PC-9 (cell line): ENCODE measurements at regions not wholly inside any gene's neighbourhood (a gene's known extent, or its start where the extent isn't known, plus 50 kb on each side); places are given as distances from the start of the nearest gene placed in this dataset.

Experiments used
- EZH2 ChIP-seq: fragments of 200-600 bp; sonication (generic); IDR thresholded peaks from 2 replicates; pipeline ENCODE4 v1.8.0; 2017; ENCODE audit warnings: antibody characterized with exemption, low read depth
- TF ChIP-seq, protein P1 (sequence below): fragments of 200-600 bp; sonication (generic); conservative IDR thresholded peaks from 2 replicates; pipeline ENCODE4 v1.6.1; 2017; ENCODE audit warnings: mixed run types, antibody characterized with exemption, mild to moderate bottlenecking, moderate library complexity

DNA sequence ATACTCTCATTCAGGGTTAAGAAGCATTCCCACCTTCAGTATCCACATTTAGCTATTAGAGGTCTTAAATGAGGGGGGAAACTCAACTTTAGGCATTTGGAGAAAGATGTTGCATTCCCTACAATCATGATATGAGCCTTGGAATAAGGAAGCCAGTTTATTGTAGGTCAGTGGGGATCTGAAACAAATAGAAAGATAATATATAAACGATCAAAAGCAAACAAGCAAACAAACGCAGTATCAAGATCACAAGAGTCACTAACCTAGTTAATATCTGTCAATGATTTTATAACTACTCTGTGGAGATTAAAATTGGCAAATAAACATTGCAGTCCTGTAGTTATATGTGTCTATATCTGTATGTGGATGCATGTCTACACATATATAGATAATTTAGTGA lies 152.4 kb upstream of the LRATD1 start:
- TF ChIP-seq, protein P1, sequence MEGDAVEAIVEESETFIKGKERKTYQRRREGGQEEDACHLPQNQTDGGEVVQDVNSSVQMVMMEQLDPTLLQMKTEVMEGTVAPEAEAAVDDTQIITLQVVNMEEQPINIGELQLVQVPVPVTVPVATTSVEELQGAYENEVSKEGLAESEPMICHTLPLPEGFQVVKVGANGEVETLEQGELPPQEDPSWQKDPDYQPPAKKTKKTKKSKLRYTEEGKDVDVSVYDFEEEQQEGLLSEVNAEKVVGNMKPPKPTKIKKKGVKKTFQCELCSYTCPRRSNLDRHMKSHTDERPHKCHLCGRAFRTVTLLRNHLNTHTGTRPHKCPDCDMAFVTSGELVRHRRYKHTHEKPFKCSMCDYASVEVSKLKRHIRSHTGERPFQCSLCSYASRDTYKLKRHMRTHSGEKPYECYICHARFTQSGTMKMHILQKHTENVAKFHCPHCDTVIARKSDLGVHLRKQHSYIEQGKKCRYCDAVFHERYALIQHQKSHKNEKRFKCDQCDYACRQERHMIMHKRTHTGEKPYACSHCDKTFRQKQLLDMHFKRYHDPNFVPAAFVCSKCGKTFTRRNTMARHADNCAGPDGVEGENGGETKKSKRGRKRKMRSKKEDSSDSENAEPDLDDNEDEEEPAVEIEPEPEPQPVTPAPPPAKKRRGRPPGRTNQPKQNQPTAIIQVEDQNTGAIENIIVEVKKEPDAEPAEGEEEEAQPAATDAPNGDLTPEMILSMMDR = no peak
- no peak for TF ChIP-seq EZH2
